ENCODE measurements at regions not wholly inside any gene's neighbourhood (a gene's known extent, or its start where the extent isn't known, plus 50 kb on each side); places are given as distances from the start of the nearest gene placed in this dataset.

DNA sequence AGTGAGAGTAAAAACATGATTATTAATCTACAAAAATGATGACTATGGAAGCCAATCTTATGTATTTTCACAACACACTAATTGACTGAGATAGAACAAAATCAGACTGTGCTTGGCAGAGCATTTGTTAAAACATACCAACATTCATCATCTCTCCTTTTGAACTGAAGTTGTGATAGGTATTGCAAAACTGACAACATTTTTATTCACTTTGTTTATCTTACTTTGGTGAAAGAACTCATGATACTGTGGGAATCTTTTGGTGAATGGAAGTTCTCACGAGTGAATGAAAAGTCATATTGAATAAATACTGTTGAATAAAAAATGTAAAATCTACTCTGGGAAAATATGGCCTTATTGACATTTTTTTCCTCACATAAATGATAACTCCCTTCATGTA is 1430.2 kb upstream of the PIK3C3 start:
- H3K9me2 ChIP-seq (ENCODE audit: insufficient read depth) = no peaks in the 10 kb centered on the region
- ATAC-seq = no peak
- H3K36me3 ChIP-seq (ENCODE audit: insufficient read depth) = no peaks in the 10 kb centered on the region
- no peak for DNase-seq (ENCODE audit: low spot score)
- H3K4me1 Mint-ChIP-seq = no peaks in the 10 kb centered on the region
- no peak overlapping the region for H3K4me2 ChIP-seq
- H3F3A ChIP-seq (replicated peaks; ENCODE audit: low read depth) = no peaks in the 10 kb centered on the region
- H2AFZ ChIP-seq = no peak overlapping the region
- H3K4me1 ChIP-seq (ENCODE audit: insufficient read depth) = no peaks in the 10 kb centered on the region
- no peak overlapping the region for H3K27ac ChIP-seq (ENCODE audit: low read depth)
- H3K36me3 Mint-ChIP-seq (ENCODE audit: low read depth) = no peaks in the 10 kb centered on the region
- H3K79me2 ChIP-seq (replicated peaks; ENCODE audit: insufficient read depth) = no peaks in the 10 kb centered on the region
- no peaks in the 10 kb centered on the region for H3K9me3 Mint-ChIP-seq
- no peak overlapping the region for H3K27ac Mint-ChIP-seq
- peaks cover 2% of the 10 kb centered on the region for H3K27me3 Mint-ChIP-seq (ENCODE audit: insufficient read depth, low read depth, poor library complexity)
- TF ChIP-seq, protein P1, sequence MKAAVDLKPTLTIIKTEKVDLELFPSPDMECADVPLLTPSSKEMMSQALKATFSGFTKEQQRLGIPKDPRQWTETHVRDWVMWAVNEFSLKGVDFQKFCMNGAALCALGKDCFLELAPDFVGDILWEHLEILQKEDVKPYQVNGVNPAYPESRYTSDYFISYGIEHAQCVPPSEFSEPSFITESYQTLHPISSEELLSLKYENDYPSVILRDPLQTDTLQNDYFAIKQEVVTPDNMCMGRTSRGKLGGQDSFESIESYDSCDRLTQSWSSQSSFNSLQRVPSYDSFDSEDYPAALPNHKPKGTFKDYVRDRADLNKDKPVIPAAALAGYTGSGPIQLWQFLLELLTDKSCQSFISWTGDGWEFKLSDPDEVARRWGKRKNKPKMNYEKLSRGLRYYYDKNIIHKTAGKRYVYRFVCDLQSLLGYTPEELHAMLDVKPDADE (IDR thresholded peaks at IDR 0.05) = no peak
- TF ChIP-seq ZNF114 (CRISPR knock-in tag; IDR thresholded peaks at IDR 0.05) = no peak
- TF ChIP-seq NANOG (IDR thresholded peaks at IDR 0.05; ENCODE audit: borderline replicate concordance) = no peak
- TF ChIP-seq, protein P2, sequence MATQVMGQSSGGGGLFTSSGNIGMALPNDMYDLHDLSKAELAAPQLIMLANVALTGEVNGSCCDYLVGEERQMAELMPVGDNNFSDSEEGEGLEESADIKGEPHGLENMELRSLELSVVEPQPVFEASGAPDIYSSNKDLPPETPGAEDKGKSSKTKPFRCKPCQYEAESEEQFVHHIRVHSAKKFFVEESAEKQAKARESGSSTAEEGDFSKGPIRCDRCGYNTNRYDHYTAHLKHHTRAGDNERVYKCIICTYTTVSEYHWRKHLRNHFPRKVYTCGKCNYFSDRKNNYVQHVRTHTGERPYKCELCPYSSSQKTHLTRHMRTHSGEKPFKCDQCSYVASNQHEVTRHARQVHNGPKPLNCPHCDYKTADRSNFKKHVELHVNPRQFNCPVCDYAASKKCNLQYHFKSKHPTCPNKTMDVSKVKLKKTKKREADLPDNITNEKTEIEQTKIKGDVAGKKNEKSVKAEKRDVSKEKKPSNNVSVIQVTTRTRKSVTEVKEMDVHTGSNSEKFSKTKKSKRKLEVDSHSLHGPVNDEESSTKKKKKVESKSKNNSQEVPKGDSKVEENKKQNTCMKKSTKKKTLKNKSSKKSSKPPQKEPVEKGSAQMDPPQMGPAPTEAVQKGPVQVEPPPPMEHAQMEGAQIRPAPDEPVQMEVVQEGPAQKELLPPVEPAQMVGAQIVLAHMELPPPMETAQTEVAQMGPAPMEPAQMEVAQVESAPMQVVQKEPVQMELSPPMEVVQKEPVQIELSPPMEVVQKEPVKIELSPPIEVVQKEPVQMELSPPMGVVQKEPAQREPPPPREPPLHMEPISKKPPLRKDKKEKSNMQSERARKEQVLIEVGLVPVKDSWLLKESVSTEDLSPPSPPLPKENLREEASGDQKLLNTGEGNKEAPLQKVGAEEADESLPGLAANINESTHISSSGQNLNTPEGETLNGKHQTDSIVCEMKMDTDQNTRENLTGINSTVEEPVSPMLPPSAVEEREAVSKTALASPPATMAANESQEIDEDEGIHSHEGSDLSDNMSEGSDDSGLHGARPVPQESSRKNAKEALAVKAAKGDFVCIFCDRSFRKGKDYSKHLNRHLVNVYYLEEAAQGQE (IDR thresholded peaks at IDR 0.05; ENCODE audit: unreplicated experiment) = no peak
- TF ChIP-seq, protein P3, sequence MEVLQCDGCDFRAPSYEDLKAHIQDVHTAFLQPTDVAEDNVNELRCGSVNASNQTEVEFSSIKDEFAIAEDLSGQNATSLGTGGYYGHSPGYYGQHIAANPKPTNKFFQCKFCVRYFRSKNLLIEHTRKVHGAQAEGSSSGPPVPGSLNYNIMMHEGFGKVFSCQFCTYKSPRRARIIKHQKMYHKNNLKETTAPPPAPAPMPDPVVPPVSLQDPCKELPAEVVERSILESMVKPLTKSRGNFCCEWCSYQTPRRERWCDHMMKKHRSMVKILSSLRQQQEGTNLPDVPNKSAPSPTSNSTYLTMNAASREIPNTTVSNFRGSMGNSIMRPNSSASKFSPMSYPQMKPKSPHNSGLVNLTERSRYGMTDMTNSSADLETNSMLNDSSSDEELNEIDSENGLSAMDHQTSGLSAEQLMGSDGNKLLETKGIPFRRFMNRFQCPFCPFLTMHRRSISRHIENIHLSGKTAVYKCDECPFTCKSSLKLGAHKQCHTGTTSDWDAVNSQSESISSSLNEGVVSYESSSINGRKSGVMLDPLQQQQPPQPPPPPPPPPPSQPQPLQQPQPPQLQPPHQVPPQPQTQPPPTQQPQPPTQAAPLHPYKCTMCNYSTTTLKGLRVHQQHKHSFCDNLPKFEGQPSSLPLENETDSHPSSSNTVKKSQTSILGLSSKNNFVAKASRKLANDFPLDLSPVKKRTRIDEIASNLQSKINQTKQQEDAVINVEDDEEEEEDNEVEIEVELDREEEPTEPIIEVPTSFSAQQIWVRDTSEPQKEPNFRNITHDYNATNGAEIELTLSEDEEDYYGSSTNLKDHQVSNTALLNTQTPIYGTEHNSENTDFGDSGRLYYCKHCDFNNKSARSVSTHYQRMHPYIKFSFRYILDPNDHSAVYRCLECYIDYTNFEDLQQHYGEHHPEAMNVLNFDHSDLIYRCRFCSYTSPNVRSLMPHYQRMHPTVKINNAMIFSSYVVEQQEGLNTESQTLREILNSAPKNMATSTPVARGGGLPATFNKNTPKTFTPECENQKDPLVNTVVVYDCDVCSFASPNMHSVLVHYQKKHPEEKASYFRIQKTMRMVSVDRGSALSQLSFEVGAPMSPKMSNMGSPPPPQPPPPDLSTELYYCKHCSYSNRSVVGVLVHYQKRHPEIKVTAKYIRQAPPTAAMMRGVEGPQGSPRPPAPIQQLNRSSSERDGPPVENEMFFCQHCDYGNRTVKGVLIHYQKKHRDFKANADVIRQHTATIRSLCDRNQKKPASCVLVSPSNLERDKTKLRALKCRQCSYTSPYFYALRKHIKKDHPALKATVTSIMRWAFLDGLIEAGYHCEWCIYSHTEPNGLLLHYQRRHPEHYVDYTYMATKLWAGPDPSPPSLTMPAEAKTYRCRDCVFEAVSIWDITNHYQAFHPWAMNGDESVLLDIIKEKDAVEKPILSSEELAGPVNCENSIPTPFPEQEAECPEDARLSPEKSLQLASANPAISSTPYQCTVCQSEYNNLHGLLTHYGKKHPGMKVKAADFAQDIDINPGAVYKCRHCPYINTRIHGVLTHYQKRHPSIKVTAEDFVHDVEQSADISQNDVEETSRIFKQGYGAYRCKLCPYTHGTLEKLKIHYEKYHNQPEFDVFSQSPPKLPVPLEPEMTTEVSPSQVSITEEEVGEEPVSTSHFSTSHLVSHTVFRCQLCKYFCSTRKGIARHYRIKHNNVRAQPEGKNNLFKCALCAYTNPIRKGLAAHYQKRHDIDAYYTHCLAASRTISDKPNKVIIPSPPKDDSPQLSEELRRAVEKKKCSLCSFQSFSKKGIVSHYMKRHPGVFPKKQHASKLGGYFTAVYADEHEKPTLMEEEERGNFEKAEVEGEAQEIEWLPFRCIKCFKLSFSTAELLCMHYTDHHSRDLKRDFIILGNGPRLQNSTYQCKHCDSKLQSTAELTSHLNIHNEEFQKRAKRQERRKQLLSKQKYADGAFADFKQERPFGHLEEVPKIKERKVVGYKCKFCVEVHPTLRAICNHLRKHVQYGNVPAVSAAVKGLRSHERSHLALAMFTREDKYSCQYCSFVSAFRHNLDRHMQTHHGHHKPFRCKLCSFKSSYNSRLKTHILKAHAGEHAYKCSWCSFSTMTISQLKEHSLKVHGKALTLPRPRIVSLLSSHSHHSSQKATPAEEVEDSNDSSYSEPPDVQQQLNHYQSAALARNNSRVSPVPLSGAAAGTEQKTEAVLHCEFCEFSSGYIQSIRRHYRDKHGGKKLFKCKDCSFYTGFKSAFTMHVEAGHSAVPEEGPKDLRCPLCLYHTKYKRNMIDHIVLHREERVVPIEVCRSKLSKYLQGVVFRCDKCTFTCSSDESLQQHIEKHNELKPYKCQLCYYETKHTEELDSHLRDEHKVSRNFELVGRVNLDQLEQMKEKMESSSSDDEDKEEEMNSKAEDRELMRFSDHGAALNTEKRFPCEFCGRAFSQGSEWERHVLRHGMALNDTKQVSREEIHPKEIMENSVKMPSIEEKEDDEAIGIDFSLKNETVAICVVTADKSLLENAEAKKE (CRISPR knock-in tag; IDR thresholded peaks at IDR 0.05) = no peak
- TF ChIP-seq STAT1 (IDR thresholded peaks at IDR 0.05; ENCODE audit: unreplicated experiment) = no peak
- TF ChIP-seq POLR2AphosphoS5 (IDR thresholded peaks at IDR 0.05; ENCODE audit: low read depth) = no peak
- TF ChIP-seq EZH2phosphoT487 (IDR thresholded peaks at IDR 0.05; ENCODE audit: unreplicated experiment) = no peak
- no peak for TF ChIP-seq ZNF331 (CRISPR knock-in tag; IDR thresholded peaks at IDR 0.05; ENCODE audit: low read depth)
- TF ChIP-seq EZH2 (IDR thresholded peaks at IDR 0.05; ENCODE audit: low read depth, unreplicated experiment) = no peak
- TF ChIP-seq CREB1 (CRISPR knock-in tag; IDR thresholded peaks at IDR 0.05; ENCODE audit: low read depth) = no peak
- TF ChIP-seq JUNB (IDR thresholded peaks at IDR 0.05; ENCODE audit: unreplicated experiment) = no peak
- TF ChIP-seq, protein P4, sequence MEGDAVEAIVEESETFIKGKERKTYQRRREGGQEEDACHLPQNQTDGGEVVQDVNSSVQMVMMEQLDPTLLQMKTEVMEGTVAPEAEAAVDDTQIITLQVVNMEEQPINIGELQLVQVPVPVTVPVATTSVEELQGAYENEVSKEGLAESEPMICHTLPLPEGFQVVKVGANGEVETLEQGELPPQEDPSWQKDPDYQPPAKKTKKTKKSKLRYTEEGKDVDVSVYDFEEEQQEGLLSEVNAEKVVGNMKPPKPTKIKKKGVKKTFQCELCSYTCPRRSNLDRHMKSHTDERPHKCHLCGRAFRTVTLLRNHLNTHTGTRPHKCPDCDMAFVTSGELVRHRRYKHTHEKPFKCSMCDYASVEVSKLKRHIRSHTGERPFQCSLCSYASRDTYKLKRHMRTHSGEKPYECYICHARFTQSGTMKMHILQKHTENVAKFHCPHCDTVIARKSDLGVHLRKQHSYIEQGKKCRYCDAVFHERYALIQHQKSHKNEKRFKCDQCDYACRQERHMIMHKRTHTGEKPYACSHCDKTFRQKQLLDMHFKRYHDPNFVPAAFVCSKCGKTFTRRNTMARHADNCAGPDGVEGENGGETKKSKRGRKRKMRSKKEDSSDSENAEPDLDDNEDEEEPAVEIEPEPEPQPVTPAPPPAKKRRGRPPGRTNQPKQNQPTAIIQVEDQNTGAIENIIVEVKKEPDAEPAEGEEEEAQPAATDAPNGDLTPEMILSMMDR (conservative IDR thresholded peaks at IDR 0.05; ENCODE audit: low read depth in 2 of 2) = no peak
- H3K27me3 ChIP-seq (ENCODE audit: insufficient read depth) = no peaks in the 10 kb centered on the region
- H3K4me3 Mint-ChIP-seq = no peak overlapping the region
- H4K20me1 ChIP-seq (replicated peaks; ENCODE audit: insufficient read depth) = no peaks in the 10 kb centered on the region
- H3K4me3 ChIP-seq = no peak overlapping the region

Data from GM23338 (cell line).